NCI-H1417 (cell line): ENCODE measurements at regions not wholly inside any gene's neighbourhood (a gene's known extent, or its start where the extent isn't known, plus 50 kb on each side); places are given as distances from the start of the nearest gene placed in this dataset.

Experiments used
- DNase-seq, 3 experiments: peaks; one replicate each; lab custom pipeline; 2025; lab: John Stamatoyannopoulos, UW

DNA sequence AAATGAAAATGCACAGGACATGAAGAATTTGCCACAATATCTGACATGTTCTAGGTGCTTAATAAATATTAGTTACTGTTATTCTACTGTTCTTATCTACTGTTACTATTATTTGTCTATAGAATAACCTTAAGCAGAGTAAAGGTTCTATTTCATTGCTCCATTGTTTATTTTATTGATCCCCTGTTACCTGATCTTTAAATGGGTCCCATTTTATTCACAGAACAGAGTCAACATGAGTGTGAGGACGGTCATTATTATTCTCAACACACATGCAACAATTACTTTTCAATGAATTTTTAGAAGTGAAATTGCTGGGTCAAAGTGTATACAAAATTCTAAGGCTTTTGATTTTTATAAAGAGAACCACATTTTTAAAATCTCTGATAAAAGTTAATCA is 186.9 kb downstream of the AHR start:
- DNase-seq, result no peak

DNA sequence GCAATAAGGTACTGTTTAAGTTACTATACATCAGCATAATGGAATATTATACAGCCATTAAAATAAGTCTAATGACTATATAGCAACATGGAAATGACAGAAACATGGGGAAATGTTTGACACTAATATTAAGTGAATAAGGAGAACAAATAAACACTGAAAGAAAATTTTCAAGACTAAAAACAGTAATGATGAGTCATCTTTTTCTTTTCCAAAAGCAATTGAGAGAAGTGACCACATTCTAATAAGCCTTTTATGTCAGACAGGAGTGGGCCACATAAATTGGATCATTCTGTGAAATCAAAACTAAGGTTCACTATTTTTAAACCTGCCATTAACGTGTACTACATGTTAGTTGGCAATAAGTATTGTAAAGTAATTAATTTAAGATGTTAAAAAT is 187.5 kb downstream of the AHR start:
- DNase-seq, result no peak

DNA sequence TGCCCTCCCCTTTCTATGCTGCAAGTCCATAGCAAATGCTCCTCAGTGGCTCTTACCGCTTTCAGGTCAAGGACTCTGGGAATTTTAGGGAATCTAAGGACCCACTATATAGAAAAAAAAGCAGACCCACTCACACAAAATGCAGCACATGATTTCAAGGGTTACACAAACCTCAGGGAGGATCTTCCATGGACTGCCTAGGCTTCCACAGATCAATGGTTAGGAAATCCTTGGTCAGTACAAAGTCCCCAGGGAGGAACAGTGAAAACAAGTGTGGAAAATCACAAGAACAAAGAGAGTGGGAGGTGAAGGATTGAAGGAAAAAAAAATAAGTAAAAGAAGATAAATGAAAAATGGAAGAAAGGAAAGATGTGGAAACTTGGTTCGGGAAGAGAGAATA is 188.4 kb downstream of the AHR start:
- no peak for DNase-seq

DNA sequence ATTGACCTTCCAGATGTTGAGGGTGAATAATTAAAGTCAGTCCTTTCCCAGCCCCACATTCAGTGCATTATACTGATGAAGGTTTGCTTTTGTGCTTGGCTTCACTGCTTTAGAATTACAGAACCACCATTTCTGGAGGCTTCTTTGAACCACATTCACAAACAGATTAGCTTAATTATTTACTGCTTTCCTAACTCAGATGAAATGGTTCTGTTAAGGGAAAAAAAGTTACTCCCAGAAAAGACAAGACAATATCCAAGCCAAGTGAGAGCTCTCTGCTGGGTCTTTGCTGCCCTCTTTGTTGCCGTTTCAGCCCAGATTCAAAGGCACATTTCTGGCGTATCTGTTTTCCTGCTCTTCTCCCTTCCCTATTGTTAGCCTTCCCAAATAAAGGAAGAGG is 188.9 kb downstream of the AHR start:
- DNase-seq, result no peak

DNA sequence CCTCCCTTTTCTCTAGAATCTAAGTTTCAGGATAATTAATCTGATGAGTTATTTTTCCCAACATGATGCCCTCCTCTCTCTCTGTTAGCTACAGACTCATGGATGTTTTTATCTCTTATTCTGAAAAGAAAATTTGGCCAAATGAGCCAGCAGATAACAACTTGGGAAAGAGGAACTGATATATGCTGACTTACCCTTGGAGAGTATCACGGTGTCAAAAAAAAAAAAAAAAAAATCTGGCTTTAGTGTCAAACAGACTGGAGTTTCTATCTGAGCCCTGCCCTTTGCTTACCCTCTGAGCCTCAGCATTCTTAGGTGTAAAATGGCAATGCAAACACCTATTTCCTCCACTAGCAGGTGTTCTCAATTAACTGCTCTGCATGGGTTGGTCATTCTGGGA is 190.4 kb downstream of the AHR start:
- DNase-seq, result peak in 1 of 3 experiments; percentile 59

DNA sequence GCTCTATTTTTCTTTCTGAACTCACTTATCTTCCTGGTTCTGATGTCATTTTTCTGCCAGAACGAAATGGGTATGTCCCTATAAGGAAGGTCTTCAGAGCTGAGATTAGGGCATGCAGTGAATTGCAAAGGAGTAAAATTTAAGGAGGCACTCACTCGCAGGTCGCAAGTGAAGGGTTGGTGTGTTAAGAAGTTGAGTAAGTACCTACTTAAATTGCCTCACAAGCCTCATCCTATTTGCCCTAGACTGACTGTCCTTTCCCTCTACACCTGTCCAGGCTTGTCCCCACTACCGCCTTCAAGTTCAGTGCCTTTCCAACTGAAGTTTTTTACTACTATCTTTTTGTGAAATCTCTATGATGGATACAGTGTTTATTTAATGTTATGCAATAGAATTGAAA is 191.5 kb downstream of the AHR start:
- DNase-seq, result no peak

DNA sequence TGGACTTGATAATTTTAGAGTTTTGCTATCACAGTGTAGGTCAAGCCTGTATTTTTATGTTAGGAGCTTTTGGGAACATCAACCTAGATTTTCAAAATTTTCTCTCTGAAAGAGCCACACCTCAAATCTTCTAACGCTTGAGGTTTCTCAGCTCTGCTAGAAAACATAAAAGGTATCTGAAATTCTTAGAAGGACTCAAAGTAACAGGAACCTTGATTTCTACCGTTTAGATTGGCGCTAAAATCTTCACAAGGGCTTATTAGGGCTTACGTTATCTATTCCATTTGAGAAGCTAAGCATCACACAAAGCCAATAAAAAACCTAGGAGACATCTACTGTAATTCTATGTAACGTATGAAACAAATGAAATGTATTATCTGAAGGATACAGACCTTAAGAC is 192.4 kb downstream of the AHR start:
- DNase-seq, result no peak

DNA sequence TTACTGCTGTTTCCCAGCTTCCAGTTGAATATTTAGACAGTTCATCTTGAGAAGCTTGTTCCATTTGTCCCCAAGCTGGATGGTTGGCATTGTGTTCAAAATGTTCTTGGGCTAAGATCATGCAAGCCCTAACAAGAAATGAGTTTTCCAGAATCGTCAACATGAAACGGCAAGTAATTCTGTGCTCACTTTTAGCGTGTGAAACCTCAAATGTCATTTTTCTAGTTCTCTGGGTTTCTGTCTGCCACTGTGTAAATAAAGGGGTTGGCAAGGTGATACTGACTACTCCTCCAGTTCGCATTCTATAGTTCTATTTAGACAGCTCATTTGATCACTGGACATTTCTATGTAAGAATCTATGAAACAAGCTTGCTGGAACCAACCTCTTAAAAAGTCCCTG is 194.0 kb downstream of the AHR start:
- no peak for DNase-seq

DNA sequence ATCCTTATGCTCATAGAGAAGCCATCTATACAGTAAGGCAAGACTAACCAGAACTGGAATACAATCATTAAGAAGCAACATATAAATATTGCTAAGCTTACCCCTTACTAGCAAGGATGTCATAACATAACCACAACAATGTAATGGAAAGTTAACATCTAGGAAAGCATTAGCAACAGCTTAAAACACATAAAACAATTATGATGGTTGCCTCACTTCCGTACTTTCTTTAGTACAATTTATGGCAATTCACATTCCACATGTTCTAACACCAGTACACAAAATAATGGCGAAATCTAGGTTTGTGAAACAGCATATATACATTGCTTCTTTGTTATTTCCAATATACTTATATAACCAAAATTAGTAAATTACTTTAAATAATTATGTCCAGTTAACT is 195.0 kb downstream of the AHR start:
- no peak for DNase-seq

DNA sequence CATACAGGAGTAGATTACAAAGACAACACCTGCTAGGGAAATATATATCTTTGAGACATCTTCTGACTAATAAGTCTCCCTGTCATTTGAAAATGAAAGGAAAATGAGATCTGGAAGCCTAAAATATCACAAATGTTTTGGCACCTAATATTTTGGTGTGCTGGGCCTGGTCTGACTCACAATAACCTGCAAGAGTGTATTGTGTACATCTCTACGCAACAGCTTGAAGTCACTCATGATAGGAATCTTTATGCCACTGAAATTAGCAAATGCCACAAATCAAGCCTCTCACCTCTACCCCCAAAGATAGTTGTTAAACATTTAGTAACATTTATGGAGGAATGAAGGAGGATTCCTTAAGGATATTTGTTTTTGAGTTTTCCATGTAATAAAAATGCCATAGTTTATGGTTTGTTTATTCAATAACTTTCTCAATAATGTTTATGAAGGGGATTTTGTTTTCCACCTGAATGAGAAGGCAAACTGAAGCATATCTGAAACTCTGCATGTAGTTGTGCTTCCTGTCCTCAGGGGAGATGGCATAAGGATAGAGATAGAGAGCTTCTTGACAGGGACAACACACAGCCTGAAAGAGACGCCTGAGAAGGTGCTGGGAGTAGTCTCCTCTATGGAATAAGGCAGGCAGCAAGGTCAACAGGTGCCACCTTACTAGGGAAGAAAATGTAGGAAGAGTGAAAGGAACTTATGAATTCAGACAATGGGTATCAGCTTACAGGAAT is 197.4 kb downstream of the AHR start:
- DNase-seq, result no peak

DNA sequence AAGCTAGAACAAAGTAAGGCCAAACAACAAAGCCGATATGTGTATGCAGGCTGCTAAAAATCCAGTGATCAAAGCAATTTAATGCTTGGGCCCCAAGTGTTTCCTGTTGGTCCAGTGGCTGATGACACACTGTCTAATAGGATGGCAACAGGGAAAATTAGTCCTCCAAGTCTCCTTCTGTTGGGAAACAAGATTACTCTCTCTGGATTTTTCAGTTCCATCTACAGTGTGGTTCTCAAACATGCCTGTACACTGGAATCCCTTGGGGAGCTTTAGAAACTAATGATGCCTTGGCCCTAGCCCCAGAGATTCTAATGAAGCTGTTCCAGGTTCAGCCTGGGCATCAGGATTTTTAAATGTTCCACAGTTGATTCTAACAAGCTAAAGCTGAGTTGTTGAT is 198.7 kb downstream of the AHR start:
- no peak for DNase-seq

DNA sequence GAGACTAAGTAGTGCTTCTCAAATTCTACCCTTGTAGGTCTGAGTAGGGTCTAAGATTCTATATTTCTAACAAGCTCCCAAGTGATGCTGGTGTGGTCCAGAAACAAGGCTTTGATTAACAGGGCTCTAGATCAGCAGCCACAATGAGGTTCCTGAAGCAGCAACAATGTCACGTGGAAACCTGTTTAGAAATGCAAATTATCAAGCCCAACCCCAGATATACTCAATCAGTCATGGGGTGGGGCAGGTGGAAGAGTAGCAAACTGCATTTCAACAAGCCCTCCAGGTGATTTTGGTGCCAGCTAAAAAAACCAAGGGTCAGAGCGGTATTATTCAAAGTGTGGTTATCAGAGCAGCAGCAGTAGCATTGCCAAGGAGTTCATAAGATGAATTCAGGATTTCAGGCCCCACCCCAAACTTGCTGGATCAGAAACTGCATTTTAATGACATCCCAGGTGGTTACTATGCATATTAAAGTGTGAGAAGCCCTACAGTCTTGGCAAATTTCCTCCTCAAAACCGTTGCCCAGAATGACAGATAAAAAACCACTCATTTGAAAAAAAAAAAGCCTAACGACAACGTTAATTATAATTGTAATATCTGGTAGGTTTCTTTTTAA is 199.2 kb downstream of the AHR start:
- no peak for DNase-seq

DNA sequence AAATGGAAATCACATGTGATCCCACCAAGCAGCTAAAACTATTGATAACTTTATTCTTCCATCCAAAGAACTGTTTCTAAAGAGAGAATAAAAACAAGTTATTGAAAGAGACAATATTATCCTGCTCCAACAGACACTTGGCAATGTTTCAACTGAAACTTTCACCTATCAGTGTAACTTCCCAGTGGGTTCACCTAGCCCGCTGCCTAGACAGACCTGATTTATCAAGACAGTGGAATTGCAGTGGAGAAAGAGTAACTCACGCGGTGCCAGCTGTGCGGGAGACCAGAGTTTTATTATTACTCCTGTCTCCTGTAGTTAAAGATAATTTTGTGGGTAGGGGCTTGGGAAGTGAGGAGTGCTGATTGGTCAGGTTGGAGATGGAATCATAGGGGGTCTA is 199.8 kb downstream of the AHR start:
- no peak for DNase-seq

DNA sequence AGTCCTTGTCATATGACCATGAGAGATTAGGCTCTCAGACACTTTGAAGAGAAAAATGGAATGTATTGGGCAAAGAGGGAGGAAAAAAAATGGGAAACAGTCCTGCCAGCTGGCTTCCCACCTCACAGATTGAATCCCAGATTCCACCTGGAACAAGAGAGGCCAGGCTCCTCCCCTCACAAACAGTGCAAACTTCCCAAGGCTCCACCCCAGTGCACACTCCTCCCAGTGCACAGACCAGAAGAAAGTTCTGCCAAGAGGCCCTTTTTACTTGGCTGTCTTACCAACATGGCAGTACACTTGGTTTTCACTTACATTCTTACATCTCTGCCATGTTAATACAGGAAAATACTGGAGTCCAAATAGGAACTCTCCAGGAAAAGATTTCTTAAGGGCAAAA is 202.3 kb downstream of the AHR start:
- DNase-seq, result no peak

DNA sequence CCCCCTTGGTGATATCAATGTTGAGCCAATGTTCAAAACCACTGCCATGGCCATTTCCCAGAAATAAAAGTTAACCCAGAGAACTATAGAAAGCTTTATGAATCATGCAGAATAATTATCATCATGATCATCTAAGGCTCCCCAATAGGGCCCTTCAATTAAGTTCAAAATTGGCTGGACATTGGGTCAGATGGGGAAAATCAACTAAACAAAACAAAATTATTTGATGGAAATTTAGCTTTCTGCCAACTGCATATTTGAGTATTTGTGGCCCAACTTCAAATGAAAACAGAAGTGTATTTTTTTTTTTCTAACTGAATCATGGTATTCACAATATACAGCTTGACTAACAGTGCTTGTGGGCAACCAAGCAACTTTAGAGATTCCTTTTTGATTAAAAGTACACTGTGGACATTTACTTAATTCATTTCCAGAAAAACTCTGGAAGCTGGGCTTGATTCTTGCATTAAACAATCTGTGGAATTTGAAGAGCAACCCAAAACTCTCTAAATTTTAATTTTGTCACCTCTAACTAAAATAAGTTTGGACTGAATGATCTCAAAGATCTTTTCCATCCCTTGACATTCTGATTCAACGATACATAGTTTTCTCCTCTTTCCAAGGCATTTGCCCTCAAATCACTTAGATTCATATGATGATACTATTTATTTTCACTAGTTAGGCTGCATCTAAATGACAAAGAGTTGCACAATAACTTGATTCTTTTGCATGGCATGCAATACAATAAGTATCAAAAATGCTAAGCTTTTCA is 203.2 kb downstream of the AHR start:
- DNase-seq, result no peak

DNA sequence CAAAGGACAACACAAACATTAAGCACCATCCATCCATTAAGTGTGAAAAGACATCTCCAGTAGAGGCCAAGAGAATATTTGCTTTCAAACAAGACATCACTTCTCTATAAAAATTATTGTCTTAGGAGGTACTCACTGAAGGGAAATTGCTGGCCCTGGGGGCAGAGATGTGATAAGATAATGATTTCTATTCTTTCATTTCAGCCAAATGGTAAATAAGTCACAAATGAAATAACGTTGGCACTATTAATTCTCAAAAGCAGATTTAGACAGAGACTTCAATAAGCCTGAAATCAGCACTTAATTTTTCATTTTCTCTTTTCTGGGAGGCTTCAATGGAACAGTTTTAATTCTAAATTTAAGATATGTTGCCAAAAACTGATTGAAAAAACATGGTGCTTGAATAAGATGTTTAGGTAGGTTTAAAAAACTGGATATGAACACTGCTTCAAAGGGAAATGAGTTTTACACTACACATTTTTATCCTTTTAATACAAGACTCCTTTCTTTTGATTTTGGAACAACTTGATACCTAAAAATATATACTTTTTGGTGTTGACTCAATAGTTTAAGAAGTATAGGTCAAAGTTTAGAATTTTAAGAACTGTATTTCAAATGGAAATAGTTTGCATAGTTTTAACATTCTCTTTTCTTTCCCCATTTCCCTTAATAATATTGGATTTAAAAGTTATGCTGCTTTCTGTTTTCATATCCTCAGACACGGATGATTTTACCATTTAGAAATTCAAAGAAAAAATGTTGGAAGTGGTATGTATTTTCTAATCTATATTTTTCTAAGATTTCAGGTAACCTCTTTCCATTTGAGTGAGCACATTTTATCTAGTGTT is 204.0 kb downstream of the AHR start:
- DNase-seq, result peak in 1 of 3 experiments; percentile 35

DNA sequence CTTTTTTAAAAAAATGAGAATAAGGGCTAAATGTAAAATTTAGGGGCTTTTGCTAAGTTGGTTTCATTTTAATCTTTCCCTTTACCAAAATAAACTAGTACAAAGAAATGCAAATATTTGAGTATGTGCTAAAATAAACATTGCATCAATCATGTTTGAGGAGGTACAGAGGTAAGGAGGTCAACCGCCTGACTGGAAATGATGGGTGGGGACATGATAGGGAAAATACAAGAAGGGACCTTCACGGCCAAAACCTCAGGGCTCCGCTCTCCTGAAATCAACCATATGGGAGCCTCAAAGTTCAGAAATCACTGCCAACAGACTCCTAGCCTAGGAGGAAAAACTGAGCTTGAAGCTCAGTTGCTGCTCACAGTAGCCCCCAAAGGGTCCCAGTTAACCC is 207.6 kb downstream of the AHR start:
- peak in 2 of 3 experiments; percentile 11 to 57 for DNase-seq

DNA sequence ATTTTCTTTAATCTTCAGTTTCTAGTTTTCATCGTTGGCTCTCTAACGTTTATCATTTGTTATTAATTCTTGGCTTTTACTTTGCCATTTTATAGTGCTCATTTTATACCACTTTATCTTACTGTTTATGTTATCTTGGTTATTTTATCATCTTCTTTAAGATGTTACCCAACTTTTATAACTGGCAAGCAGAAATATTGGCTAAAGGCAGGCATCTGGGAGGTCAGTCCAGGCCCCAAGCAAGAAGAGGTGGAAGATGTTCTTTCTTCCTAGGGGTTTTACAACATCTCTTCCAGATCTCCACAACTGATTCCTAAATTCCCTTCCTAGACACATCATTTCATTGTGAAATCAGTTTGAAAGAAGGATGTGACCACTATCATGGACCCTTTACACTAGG is 208.1 kb downstream of the AHR start:
- DNase-seq, result no peak

DNA sequence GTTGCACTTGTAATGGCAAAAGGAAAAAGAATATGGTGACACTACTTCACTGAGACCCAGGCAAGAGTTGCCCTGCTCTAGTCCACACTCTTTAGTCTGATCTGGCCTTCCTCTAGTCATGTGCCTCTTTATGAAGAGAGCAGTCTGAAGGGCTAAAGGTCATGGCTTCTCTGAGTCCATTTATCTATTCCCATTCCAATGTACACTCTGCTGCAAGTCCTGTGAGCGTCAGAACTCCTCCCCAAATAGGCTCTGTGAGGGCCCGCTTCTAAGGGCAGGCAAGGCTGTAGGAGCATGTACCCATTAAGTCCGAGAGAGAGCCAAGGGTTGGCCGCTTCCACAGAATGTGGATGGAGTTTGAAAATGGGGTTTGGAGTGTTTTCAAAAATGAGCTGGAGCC is 209.3 kb downstream of the AHR start:
- DNase-seq, result no peak

DNA sequence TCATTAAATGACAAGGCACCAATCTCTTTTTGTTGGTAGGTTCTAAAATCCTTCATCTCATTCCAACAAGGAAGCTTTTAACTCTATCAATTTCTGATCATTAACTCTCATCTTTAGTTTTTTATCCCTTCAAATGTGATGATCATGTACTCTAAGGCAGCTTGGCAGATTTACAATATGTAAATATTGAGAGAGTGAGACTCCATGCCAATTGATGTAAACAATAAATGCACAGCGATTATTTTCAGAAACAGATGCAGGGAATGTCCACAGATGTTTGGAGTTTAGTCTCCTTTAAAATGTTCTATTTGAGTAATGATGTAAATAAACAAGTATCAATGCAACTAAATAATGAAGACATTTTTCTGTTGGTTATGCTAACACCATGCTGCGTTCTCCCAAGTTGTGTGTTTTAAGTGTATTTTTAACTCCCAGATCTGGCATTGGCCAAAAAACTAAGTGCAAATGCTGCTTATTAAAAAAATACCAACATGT is 213.8 kb downstream of the AHR start:
- DNase-seq, result peak in 2 of 3 experiments; percentile 33 to 74

DNA sequence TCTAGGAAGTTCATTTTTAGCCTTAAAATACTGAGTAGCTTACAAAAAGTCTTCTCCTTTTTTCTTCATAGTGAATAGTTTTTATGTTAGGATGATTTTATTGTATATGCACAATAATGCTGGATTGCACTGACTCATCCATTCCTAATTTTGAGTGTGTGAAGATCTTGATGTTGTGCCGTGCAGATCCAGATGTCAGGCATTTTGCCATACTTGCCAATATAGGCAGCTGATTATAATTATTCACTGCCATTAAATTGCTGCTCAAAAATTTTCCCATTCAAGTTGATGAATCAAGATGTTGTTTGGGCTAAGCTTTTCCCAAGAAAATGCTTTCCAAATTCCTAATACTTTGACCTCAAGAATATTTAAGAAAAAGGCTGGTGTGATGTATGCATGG is 218.3 kb downstream of the AHR start:
- no peak for DNase-seq

DNA sequence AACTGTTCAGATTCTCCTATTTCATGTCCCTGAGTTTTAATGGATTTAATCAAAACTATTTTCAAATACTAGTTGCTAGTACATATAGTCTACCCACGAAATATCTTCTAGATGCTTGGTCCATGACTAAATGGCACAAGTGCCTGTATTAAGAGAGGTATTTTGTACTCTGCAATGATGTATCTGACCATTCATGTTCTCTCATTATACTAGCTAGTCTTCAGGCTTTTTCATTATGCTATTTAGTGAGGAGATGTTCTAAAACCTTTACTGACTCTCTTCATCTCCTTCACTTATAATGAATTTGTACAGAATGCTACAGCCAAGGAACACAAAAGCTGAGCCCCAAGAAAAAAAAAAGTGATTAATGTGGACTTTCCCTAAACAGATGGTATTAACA is 222.5 kb downstream of the AHR start:
- DNase-seq, result no peak
